Activated T-cell treated with anti-CD3 and anti-CD28 coated beads, Interleukin-2, amount 50 U/mL, for 24 hours (primary cell): ENCODE measurements at regions not wholly inside any gene's neighbourhood (a gene's known extent, or its start where the extent isn't known, plus 50 kb on each side); places are given as distances from the start of the nearest gene placed in this dataset.

ENCODE experiments used
- DNase-seq: peaks from one replicate; pipeline ENCODE4 v3.0.0-alpha.2; 2020
- H3K27ac Mint-ChIP-seq: 2 replicates; pipeline ENCODE4 v1.8.0; 2020; ENCODE audit warnings: mild to moderate bottlenecking, mixed read lengths
- H3K27me3 Mint-ChIP-seq: 2 replicates; pipeline ENCODE4 v1.8.0; 2020; ENCODE audit warnings: mixed read lengths
- H3K36me3 Mint-ChIP-seq: 2 replicates; pipeline ENCODE4 v1.8.0; 2020; ENCODE audit warnings: low read depth, mixed read lengths
- H3K4me1 Mint-ChIP-seq: 2 replicates; pipeline ENCODE4 v1.8.0; 2020; ENCODE audit warnings: low read depth, mixed read lengths
- H3K4me3 Mint-ChIP-seq: 2 replicates; pipeline ENCODE4 v1.8.0; 2020; ENCODE audit warnings: mild to moderate bottlenecking, moderate library complexity, mixed read lengths
- H3K9me3 Mint-ChIP-seq: 2 replicates; pipeline ENCODE4 v1.8.0; 2020; ENCODE audit warnings: mixed read lengths

GRCh38 chr7:41869997-41870396, 167.1 kb upstream of the INHBA start:
- H3K4me1 Mint-ChIP-seq: peaks cover 44% of the 10 kb centered on the region

GRCh38 chr7:41869596-41869995, 166.7 kb upstream of the INHBA start:
- H3K4me3 Mint-ChIP-seq: no peak overlapping the region
- no peak overlapping the region for H3K27ac Mint-ChIP-seq
- H3K27me3 Mint-ChIP-seq: peaks cover 65% of the 10 kb centered on the region
- peaks cover 11% of the 10 kb centered on the region for H3K9me3 Mint-ChIP-seq
- DNase-seq: no peak
- no peaks in the 10 kb centered on the region for H3K36me3 Mint-ChIP-seq
- H3K4me1 Mint-ChIP-seq: peaks cover 42% of the 10 kb centered on the region

More at GRCh38 chr7:41869997-41870396, 167.1 kb upstream of the INHBA start:
- Mint-ChIP-seq H3K27ac (peak overlapping the region; percentile 59), H3K27me3 (peaks cover 69% of the 10 kb centered on the region), H3K36me3 (no peaks in the 10 kb centered on the region), H3K9me3 (peaks cover 11% of the 10 kb centered on the region), H3K4me3 (no peak overlapping the region)
- no peak for DNase-seq

- Mint-ChIP-seq H3K9me3 (peaks cover 11% of the 10 kb centered on the region), H3K4me3 (no peak overlapping the region), H3K4me1 (peaks cover 37% of the 10 kb centered on the region), H3K36me3 (no peaks in the 10 kb centered on the region), H3K27ac (no peak overlapping the region), H3K27me3 (peaks cover 67% of the 10 kb centered on the region)
- no peak for DNase-seq
Measured at GRCh38 chr7:41869091-41869490, 166.2 kb upstream of the INHBA start.

- no peak for DNase-seq
- Mint-ChIP-seq H3K9me3 (peaks cover 11% of the 10 kb centered on the region), H3K36me3 (no peaks in the 10 kb centered on the region), H3K4me1 (peaks cover 34% of the 10 kb centered on the region), H3K27me3 (peaks cover 56% of the 10 kb centered on the region), H3K27ac (no peak overlapping the region), H3K4me3 (no peak overlapping the region)
Measured at GRCh38 chr7:41867639-41868280, 164.9 kb upstream of the INHBA start.

GRCh38 chr7:41862261-41862660, 159.4 kb upstream of the INHBA start:
- H3K36me3 Mint-ChIP-seq: no peaks in the 10 kb centered on the region
- H3K9me3 Mint-ChIP-seq: peaks cover 11% of the 10 kb centered on the region
- no peak for DNase-seq
- H3K27ac Mint-ChIP-seq: no peak overlapping the region
- H3K4me3 Mint-ChIP-seq: no peak overlapping the region
- H3K4me1 Mint-ChIP-seq: no peaks in the 10 kb centered on the region
- peaks cover 25% of the 10 kb centered on the region for H3K27me3 Mint-ChIP-seq

GRCh38 chr7:41861642-41862041, 158.8 kb upstream of the INHBA start:
- DNase-seq: no peak
- no peaks in the 10 kb centered on the region for H3K4me1 Mint-ChIP-seq
- peaks cover 11% of the 10 kb centered on the region for H3K9me3 Mint-ChIP-seq
- H3K36me3 Mint-ChIP-seq: no peaks in the 10 kb centered on the region
- H3K4me3 Mint-ChIP-seq: no peak overlapping the region
- H3K27me3 Mint-ChIP-seq: peaks cover 18% of the 10 kb centered on the region
- H3K27ac Mint-ChIP-seq: no peak overlapping the region

GRCh38 chr7:41858201-41858600, 155.3 kb upstream of the INHBA start:
- no peak overlapping the region for H3K27ac Mint-ChIP-seq
- DNase-seq: no peak
- peaks cover 7% of the 10 kb centered on the region for H3K4me1 Mint-ChIP-seq
- no peak overlapping the region for H3K4me3 Mint-ChIP-seq
- H3K9me3 Mint-ChIP-seq: no peaks in the 10 kb centered on the region
- no peaks in the 10 kb centered on the region for H3K36me3 Mint-ChIP-seq
- H3K27me3 Mint-ChIP-seq: peaks cover 12% of the 10 kb centered on the region

GRCh38 chr7:41855798-41856197, 152.9 kb upstream of the INHBA start:
- no peak for DNase-seq

GRCh38 chr7:41847606-41848005, 144.7 kb upstream of the INHBA start:
- H3K36me3 Mint-ChIP-seq: no peaks in the 10 kb centered on the region
- H3K27me3 Mint-ChIP-seq: peaks cover 3% of the 10 kb centered on the region
- H3K4me1 Mint-ChIP-seq: peaks cover 8% of the 10 kb centered on the region
- H3K9me3 Mint-ChIP-seq: peaks cover 11% of the 10 kb centered on the region
- H3K4me3 Mint-ChIP-seq: no peak overlapping the region
- no peak for DNase-seq
- no peak overlapping the region for H3K27ac Mint-ChIP-seq

More at GRCh38 chr7:41855798-41856197, 152.9 kb upstream of the INHBA start:
- H3K36me3 Mint-ChIP-seq: no peaks in the 10 kb centered on the region
- H3K4me3 Mint-ChIP-seq: no peak overlapping the region
- no peak overlapping the region for H3K27ac Mint-ChIP-seq
- peaks cover 2% of the 10 kb centered on the region for H3K9me3 Mint-ChIP-seq
- peaks cover 7% of the 10 kb centered on the region for H3K4me1 Mint-ChIP-seq
- peaks cover 15% of the 10 kb centered on the region for H3K27me3 Mint-ChIP-seq

GRCh38 chr7:41847151-41847550, 144.3 kb upstream of the INHBA start:
- Mint-ChIP-seq H3K27me3 (no peaks in the 10 kb centered on the region), H3K27ac (no peak overlapping the region), H3K9me3 (peaks cover 11% of the 10 kb centered on the region), H3K36me3 (no peaks in the 10 kb centered on the region), H3K4me3 (no peak overlapping the region), H3K4me1 (peaks cover 8% of the 10 kb centered on the region)
- DNase-seq: no peak

- H3K9me3 Mint-ChIP-seq: peaks cover 14% of the 10 kb centered on the region
- no peaks in the 10 kb centered on the region for H3K27me3 Mint-ChIP-seq
- H3K4me3 Mint-ChIP-seq: no peak overlapping the region
Measured at GRCh38 chr7:41842956-41843355, 140.1 kb upstream of the INHBA start.

GRCh38 chr7:41837916-41838315, 135.0 kb upstream of the INHBA start:
- Mint-ChIP-seq H3K36me3 (no peaks in the 10 kb centered on the region), H3K9me3 (peaks cover 17% of the 10 kb centered on the region), H3K4me3 (no peak overlapping the region), H3K4me1 (peaks cover 5% of the 10 kb centered on the region), H3K27ac (no peak overlapping the region), H3K27me3 (no peaks in the 10 kb centered on the region)
- no peak for DNase-seq

More at GRCh38 chr7:41842956-41843355, 140.1 kb upstream of the INHBA start:
- no peak for DNase-seq
- Mint-ChIP-seq H3K4me1 (peaks cover 6% of the 10 kb centered on the region), H3K27ac (no peak overlapping the region), H3K36me3 (no peaks in the 10 kb centered on the region)

- no peaks in the 10 kb centered on the region for H3K27me3 Mint-ChIP-seq
Measured at GRCh38 chr7:41835976-41836530, 133.2 kb upstream of the INHBA start.

GRCh38 chr7:41834805-41835694, 132.2 kb upstream of the INHBA start:
- no peak overlapping the region for H3K27ac Mint-ChIP-seq
- no peaks in the 10 kb centered on the region for H3K36me3 Mint-ChIP-seq
- H3K9me3 Mint-ChIP-seq: peaks cover 24% of the 10 kb centered on the region
- H3K4me1 Mint-ChIP-seq: peaks cover 5% of the 10 kb centered on the region
- no peak overlapping the region for H3K4me3 Mint-ChIP-seq
- no peaks in the 10 kb centered on the region for H3K27me3 Mint-ChIP-seq
- DNase-seq: no peak

More at GRCh38 chr7:41835976-41836530, 133.2 kb upstream of the INHBA start:
- no peak for DNase-seq
- H3K27ac Mint-ChIP-seq: no peak overlapping the region
- no peak overlapping the region for H3K4me3 Mint-ChIP-seq
- H3K9me3 Mint-ChIP-seq: peaks cover 21% of the 10 kb centered on the region
- H3K36me3 Mint-ChIP-seq: no peaks in the 10 kb centered on the region
- H3K4me1 Mint-ChIP-seq: peaks cover 5% of the 10 kb centered on the region

- Mint-ChIP-seq H3K4me3 (no peak overlapping the region), H3K36me3 (no peaks in the 10 kb centered on the region), H3K9me3 (peaks cover 15% of the 10 kb centered on the region), H3K4me1 (peaks cover 5% of the 10 kb centered on the region), H3K27ac (no peak overlapping the region), H3K27me3 (peaks cover 4% of the 10 kb centered on the region)
- DNase-seq: no peak
Measured at GRCh38 chr7:41832941-41833340, 130.1 kb upstream of the INHBA start.
